HCT116 (cell line): ENCODE measurements at regions not wholly inside any gene's neighbourhood (a gene's known extent, or its start where the extent isn't known, plus 50 kb on each side); places are given as distances from the start of the nearest gene placed in this dataset.

Experiments
- ATAC-seq: fragments of 200-7000 bp; cut with Tn5 transposase; 2 replicates; pipeline ENCODE4 v1.9.1; 2020; ENCODE audit warnings: mild to moderate bottlenecking, moderate library complexity
- BruUV-seq: library from RNA; stranded (reverse); fragments of 400-500 nt; replicated peaks from 2 replicates; lab custom pipeline; 2021; lab: Mats Ljungman, UMichigan
- CTCF ChIA-PET: fragments of 300-600 bp; sonication (Branson Sonifier 250); formaldehyde crosslinking; loops from one replicate; lab custom pipeline; 2021; ENCODE audit warnings: antibody characterized with exemption; lab: Charles Lee
- POLR2A ChIA-PET: fragments of 300-600, 350-600 bp; sonication (Branson Sonifier 250); formaldehyde crosslinking; loops from one replicate; lab custom pipeline; 2021; ENCODE audit warnings: antibody characterized with exemption; lab: Charles Lee
- RAD21 ChIA-PET, 2 experiments: fragments of 300-600 bp; sonication (Branson Sonifier 250); formaldehyde crosslinking; loops; one replicate each; lab custom pipeline; 2023; ENCODE audit warnings: low total read pairs in 2 of 2; ENCODE audit not compliant: uncharacterized antibody in 2 of 2, unreplicated experiment in 2 of 2, low non-redundant PET in 1 of 2; lab: Charles Lee
- DNase-seq: peaks from one replicate; pipeline ENCODE4 v3.0.0-alpha.2; 2010; ENCODE audit warnings: low read depth, low spot score
- H2AFZ ChIP-seq: fragments of 200-600 bp; shearing (Covaris generic), sonication (generic); 2 replicates; pipeline ENCODE4 v1.6.1; 2017; ENCODE audit warnings: low read depth, mixed run types, mixed read lengths, antibody characterized with exemption, low read length; ENCODE audit not compliant: poor library complexity, severe bottlenecking
- H3K27ac ChIP-seq: 2 replicates; pipeline ENCODE4 v1.5.1; 2012; ENCODE audit warnings: low read depth, low read length
- H3K27me3 ChIP-seq: fragments of 200-600 bp; sonication (generic); 2 replicates; pipeline ENCODE4 v1.6.1; 2016; ENCODE audit warnings: mixed run types, low read length, mixed read lengths; ENCODE audit not compliant: insufficient read depth
- H3K36me3 ChIP-seq, 2 experiments: fragments of 200-500 bp in 1 of 2; fragments of 200-600 bp in 1 of 2; sonication (Bioruptor generic) in 1 of 2; sonication (generic) in 1 of 2; 2 replicates each; pipeline versions ENCODE4 v1.5.1 to v1.6.1; 2014 to 2016; ENCODE audit warnings: low read length in 2 of 2, inconsistent platforms in 1 of 2, mixed read lengths in 1 of 2, mixed run types in 1 of 2; ENCODE audit not compliant: insufficient read depth in 2 of 2, control insufficient read depth in 1 of 2
- H3K4me1 ChIP-seq, 2 experiments: fragments of 200-600 bp in 1 of 2; sonication (generic) in 1 of 2; 2 replicates each; pipeline versions ENCODE4 v1.5.1 to v1.6.1; 2012 to 2017; ENCODE audit warnings: low read length in 2 of 2, inconsistent platforms in 1 of 2, mild to moderate bottlenecking in 1 of 2, mixed read lengths in 1 of 2, mixed run types in 1 of 2, moderate library complexity in 1 of 2; ENCODE audit not compliant: insufficient read depth in 2 of 2, control insufficient read depth in 1 of 2
- H3K4me2 ChIP-seq: fragments of 200-600 bp; sonication (generic); 2 replicates; pipeline ENCODE4 v1.6.1; 2017; ENCODE audit warnings: mixed run types, low read length, mixed read lengths
- H3K4me3 ChIP-seq, 2 experiments: fragments of 200-600 bp in 1 of 2; sonication (generic) in 1 of 2; replicated peaks in 1 of 2; 2 replicates each; pipeline ENCODE4 v1.5.1; 2011 to 2016; ENCODE audit warnings: low read length in 2 of 2, control low read depth in 1 of 2, low read depth in 1 of 2, mild to moderate bottlenecking in 1 of 2, mixed read lengths in 1 of 2, mixed run types in 1 of 2
- H3K79me2 ChIP-seq: fragments of 200-600 bp; sonication (generic); 2 replicates; pipeline ENCODE4 v1.6.1; 2017; ENCODE audit warnings: mild to moderate bottlenecking, mixed run types, low read length, moderate library complexity, mixed read lengths; ENCODE audit not compliant: insufficient read depth
- H3K9ac ChIP-seq: fragments of 200-600 bp; sonication (generic); 2 replicates; pipeline ENCODE4 v1.6.1; 2016; ENCODE audit warnings: low read length, mixed read lengths
- H3K9me2 ChIP-seq: fragments of 200-600 bp; sonication (generic), shearing (Covaris generic); 2 replicates; pipeline ENCODE4 v1.6.1; 2017; ENCODE audit warnings: mixed run types, mild to moderate bottlenecking, moderate library complexity; ENCODE audit not compliant: insufficient read depth
- H3K9me3 ChIP-seq, 2 experiments: fragments of 200-500 bp in 1 of 2; fragments of 200-600 bp in 1 of 2; sonication (Bioruptor generic) in 1 of 2; sonication (generic) in 1 of 2; 2 replicates each; pipeline ENCODE4 v1.6.1; 2014 to 2017; ENCODE audit warnings: low read length in 2 of 2, mixed read lengths in 2 of 2, inconsistent platforms in 1 of 2, low read depth in 1 of 2, mild to moderate bottlenecking in 1 of 2, mixed run types in 1 of 2, moderate library complexity in 1 of 2; ENCODE audit not compliant: control insufficient read depth in 1 of 2, insufficient read depth in 1 of 2
- H4K20me1 ChIP-seq: fragments of 200-600 bp; sonication (generic), shearing (Covaris generic); 2 replicates; pipeline ENCODE4 v1.6.1; 2017; ENCODE audit warnings: mixed run types, mild to moderate bottlenecking, moderate library complexity; ENCODE audit not compliant: insufficient read depth
- ELF1 ChIP-seq: IDR thresholded peaks from 2 replicates; pipeline ENCODE4 v1.6.1; 2012; ENCODE audit warnings: low read depth, borderline replicate concordance
- EZH2 ChIP-seq: fragments of 200-600 bp; sonication (generic); IDR thresholded peaks from 2 replicates; pipeline ENCODE4 v1.6.1; 2017; ENCODE audit warnings: antibody characterized with exemption, mixed run types
- JUND ChIP-seq: IDR thresholded peaks from 2 replicates; pipeline ENCODE4 v1.6.1; 2012
- POLR2A ChIP-seq: IDR thresholded peaks from 2 replicates; pipeline ENCODE4 v1.7.0; 2011; ENCODE audit warnings: borderline replicate concordance; ENCODE audit not compliant: insufficient read depth, insufficient read length; ENCODE audit errors: extremely low read depth
- intact Hi-C: fragments of 100-400 bp; cut with micrococcal nuclease; formaldehyde crosslinking; loops from 2 replicates; pipeline ENCODE4 v1.10.0; 2022
- TF ChIP-seq, protein P1 (sequence below): IDR thresholded peaks from 2 replicates; pipeline ENCODE4 v1.6.1; 2012; ENCODE audit warnings: low read depth

DNA sequence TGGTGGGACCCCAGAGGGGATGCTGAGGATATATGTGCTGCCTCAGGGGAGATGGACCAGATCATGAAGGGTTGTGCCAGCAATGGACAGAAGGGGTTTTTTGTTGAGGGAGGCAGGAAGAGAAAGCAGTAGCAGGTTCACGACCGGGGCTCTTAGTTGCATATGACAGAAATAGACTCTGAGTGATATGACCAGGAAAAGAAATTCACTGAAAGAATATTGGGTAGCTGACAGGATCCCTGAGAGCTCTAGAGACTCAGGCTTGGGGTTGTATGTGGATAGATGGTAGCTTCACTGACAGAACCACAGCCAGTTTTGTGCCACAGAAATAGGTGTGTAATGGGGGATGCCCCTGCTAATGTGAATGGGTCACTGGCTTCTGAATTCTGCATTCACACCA, 241.6 kb downstream of the ZNF621 start (continued):
- TF ChIP-seq, protein P1, sequence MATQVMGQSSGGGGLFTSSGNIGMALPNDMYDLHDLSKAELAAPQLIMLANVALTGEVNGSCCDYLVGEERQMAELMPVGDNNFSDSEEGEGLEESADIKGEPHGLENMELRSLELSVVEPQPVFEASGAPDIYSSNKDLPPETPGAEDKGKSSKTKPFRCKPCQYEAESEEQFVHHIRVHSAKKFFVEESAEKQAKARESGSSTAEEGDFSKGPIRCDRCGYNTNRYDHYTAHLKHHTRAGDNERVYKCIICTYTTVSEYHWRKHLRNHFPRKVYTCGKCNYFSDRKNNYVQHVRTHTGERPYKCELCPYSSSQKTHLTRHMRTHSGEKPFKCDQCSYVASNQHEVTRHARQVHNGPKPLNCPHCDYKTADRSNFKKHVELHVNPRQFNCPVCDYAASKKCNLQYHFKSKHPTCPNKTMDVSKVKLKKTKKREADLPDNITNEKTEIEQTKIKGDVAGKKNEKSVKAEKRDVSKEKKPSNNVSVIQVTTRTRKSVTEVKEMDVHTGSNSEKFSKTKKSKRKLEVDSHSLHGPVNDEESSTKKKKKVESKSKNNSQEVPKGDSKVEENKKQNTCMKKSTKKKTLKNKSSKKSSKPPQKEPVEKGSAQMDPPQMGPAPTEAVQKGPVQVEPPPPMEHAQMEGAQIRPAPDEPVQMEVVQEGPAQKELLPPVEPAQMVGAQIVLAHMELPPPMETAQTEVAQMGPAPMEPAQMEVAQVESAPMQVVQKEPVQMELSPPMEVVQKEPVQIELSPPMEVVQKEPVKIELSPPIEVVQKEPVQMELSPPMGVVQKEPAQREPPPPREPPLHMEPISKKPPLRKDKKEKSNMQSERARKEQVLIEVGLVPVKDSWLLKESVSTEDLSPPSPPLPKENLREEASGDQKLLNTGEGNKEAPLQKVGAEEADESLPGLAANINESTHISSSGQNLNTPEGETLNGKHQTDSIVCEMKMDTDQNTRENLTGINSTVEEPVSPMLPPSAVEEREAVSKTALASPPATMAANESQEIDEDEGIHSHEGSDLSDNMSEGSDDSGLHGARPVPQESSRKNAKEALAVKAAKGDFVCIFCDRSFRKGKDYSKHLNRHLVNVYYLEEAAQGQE: no peak
- no peak for TF ChIP-seq ELF1
- TF ChIP-seq POLR2A: no peak
- no peak for TF ChIP-seq EZH2

- no peak overlapping the region for H3K4me2 ChIP-seq
- ATAC-seq: no peak
- intact Hi-C loops: no loop called here
- no peaks in the 10 kb centered on the region for H4K20me1 ChIP-seq
- ChIA-PET RAD21 (no interaction called here), CTCF (no interaction called here), POLR2A (no interaction called here)
- no peaks in the 10 kb centered on the region for H3K36me3 ChIP-seq
- no peak overlapping the region for H3K9ac ChIP-seq
- no peaks in the 10 kb centered on the region for H3K9me2 ChIP-seq
- TF ChIP-seq POLR2A (no peak), JUND (no peak)
- no peaks in the 10 kb centered on the region for H3K4me1 ChIP-seq
- DNase-seq: no peak
- H3K27me3 ChIP-seq: 0 out of 2 replicates have a peak, but pooled peaks cover 2% of the 10 kb centered on the region
- no peak overlapping the region for H2AFZ ChIP-seq
- no peaks in the 10 kb centered on the region for H3K79me2 ChIP-seq
- H3K27ac ChIP-seq: no peak overlapping the region
- no peak overlapping the region for H3K4me3 ChIP-seq
- no peaks in the 10 kb centered on the region for H3K9me3 ChIP-seq
- BruUV-seq: no TSS peak
Observed at GRCh38 chr3:40768046-40768445, 243.3 kb downstream of the ZNF621 start.
